Astrocyte (in vitro differentiated cells and primary cell): ENCODE measurements at regions not wholly inside any gene's neighbourhood (a gene's known extent, or its start where the extent isn't known, plus 50 kb on each side); places are given as distances from the start of the nearest gene placed in this dataset.

Experiments used
- CTCF ChIP-seq: IDR thresholded peaks from 2 replicates; pipeline ENCODE4 v1.5.1; 2011; ENCODE audit warnings: low read depth, mild to moderate bottlenecking, inconsistent platforms, low read length, moderate library complexity; ENCODE audit not compliant: insufficient read depth
- EZH2 ChIP-seq: IDR thresholded peaks from 2 replicates; pipeline ENCODE4 v1.6.1; 2012; ENCODE audit warnings: mild to moderate bottlenecking, low read length, inconsistent platforms; ENCODE audit not compliant: insufficient read depth

DNA sequence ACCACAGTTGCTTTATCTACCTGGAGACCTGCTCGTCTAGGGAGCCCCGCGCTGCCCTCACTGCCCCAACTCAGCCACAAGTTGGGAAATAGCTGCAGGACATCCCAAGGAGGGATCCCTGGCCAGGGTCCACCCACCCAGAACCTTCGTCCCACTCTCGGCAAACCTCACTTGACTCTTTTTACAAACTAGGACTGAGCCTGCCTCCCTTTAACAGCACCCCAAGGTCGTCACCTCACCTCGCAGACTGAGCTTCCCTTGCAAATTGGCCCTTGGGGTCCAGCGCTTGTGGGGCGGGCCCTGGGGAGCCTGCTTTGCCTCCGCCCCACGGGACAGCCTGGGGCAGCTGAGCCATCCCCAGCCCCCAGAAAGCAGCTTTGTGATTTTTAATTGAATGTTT lies 1505.8 kb downstream of the TBC1D22A start:
- TF ChIP-seq CTCF (no peak), EZH2 (no peak)
